Osteocyte (in vitro differentiated cells): ENCODE measurements at regions not wholly inside any gene's neighbourhood (a gene's known extent, or its start where the extent isn't known, plus 50 kb on each side); places are given as distances from the start of the nearest gene placed in this dataset.

ENCODE experiments used
- DNase-seq: peaks from one replicate; pipeline ENCODE4 v3.0.0; 2021; ENCODE audit warnings: mixed read lengths; ENCODE audit not compliant: unreplicated experiment; ENCODE audit errors: extremely low spot score
- H3K27ac Mint-ChIP-seq: one replicate; pipeline ENCODE4 v1.8.0; 2021; ENCODE audit warnings: mild to moderate bottlenecking, mixed read lengths; ENCODE audit not compliant: unreplicated experiment
- H3K27me3 Mint-ChIP-seq: one replicate; pipeline ENCODE4 v1.8.0; 2021; ENCODE audit warnings: mixed read lengths; ENCODE audit not compliant: unreplicated experiment
- H3K36me3 Mint-ChIP-seq: one replicate; pipeline ENCODE4 v1.8.0; 2021; ENCODE audit warnings: mixed read lengths; ENCODE audit not compliant: unreplicated experiment
- H3K4me1 Mint-ChIP-seq: one replicate; pipeline ENCODE4 v1.8.0; 2021; ENCODE audit warnings: mixed read lengths; ENCODE audit not compliant: unreplicated experiment
- H3K4me3 Mint-ChIP-seq: one replicate; pipeline ENCODE4 v1.8.0; 2021; ENCODE audit warnings: mild to moderate bottlenecking, moderate library complexity, mixed read lengths; ENCODE audit not compliant: unreplicated experiment
- H3K9me3 Mint-ChIP-seq: one replicate; pipeline ENCODE4 v1.8.0; 2021; ENCODE audit warnings: mixed read lengths; ENCODE audit not compliant: unreplicated experiment
- CTCF ChIP-seq: fragments of 200-600 bp; sonication (generic); IDR thresholded peaks from 2 replicates; pipeline ENCODE4 v1.5.0; 2021; ENCODE audit warnings: antibody characterized with exemption, mild to moderate bottlenecking, moderate library complexity

- Mint-ChIP-seq H3K36me3 (no peaks in the 10 kb centered on the region), H3K9me3 (no peaks in the 10 kb centered on the region), H3K27ac (no peak overlapping the region), H3K27me3 (no peaks in the 10 kb centered on the region), H3K4me3 (no peak overlapping the region), H3K4me1 (no peaks in the 10 kb centered on the region)
- TF ChIP-seq CTCF = no peak
- DNase-seq = no peak
Observed at GRCh38 chr13:70385852-70386251, 277.6 kb upstream of the KLHL1 start.

- DNase-seq = no peak
- H3K9me3 Mint-ChIP-seq = no peaks in the 10 kb centered on the region
- H3K4me1 Mint-ChIP-seq = no peaks in the 10 kb centered on the region
- no peaks in the 10 kb centered on the region for H3K36me3 Mint-ChIP-seq
- no peaks in the 10 kb centered on the region for H3K27me3 Mint-ChIP-seq
- H3K27ac Mint-ChIP-seq = no peak overlapping the region
- H3K4me3 Mint-ChIP-seq = no peak overlapping the region
- no peak for TF ChIP-seq CTCF
Observed at GRCh38 chr13:70384156-70384555, 275.9 kb upstream of the KLHL1 start.

DNA sequence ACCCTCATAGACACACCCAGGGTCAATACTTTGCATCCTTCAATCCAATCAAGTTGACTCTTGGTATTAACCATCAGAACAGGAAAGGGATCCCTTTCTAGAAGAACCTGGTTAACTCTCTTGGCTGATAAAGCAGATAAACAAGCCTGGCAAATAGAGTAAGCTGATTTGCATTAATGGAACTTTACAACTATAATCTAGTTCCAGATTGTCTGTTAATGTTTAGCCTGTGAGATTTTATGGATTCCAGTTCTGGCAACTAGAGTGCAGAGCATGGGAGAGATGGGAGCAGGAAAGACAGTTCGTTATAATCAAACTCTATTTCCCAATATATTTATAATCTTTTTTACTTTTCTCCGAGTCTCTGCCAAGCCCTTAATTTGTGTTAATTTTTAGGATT is 272.6 kb upstream of the KLHL1 start:
- Mint-ChIP-seq H3K27me3 (peaks cover 1% of the 10 kb centered on the region), H3K9me3 (no peaks in the 10 kb centered on the region), H3K4me1 (no peaks in the 10 kb centered on the region), H3K36me3 (no peaks in the 10 kb centered on the region), H3K27ac (no peak overlapping the region), H3K4me3 (no peak overlapping the region)
- TF ChIP-seq CTCF = no peak
- DNase-seq = no peak

GRCh38 chr13:70375718-70376117 is 267.5 kb upstream of the KLHL1 start:
- no peak overlapping the region for H3K27ac Mint-ChIP-seq
- H3K36me3 Mint-ChIP-seq = no peaks in the 10 kb centered on the region
- no peak overlapping the region for H3K4me3 Mint-ChIP-seq
- no peak for DNase-seq
- no peaks in the 10 kb centered on the region for H3K4me1 Mint-ChIP-seq
- peaks cover 1% of the 10 kb centered on the region for H3K27me3 Mint-ChIP-seq
- TF ChIP-seq CTCF = no peak
- H3K9me3 Mint-ChIP-seq = no peaks in the 10 kb centered on the region

GRCh38 chr13:70370924-70371323 is 262.7 kb upstream of the KLHL1 start:
- no peak for TF ChIP-seq CTCF
- no peak overlapping the region for H3K27ac Mint-ChIP-seq
- no peaks in the 10 kb centered on the region for H3K4me1 Mint-ChIP-seq
- no peak overlapping the region for H3K4me3 Mint-ChIP-seq
- H3K36me3 Mint-ChIP-seq = no peaks in the 10 kb centered on the region
- H3K27me3 Mint-ChIP-seq = no peaks in the 10 kb centered on the region
- no peaks in the 10 kb centered on the region for H3K9me3 Mint-ChIP-seq
- DNase-seq = no peak
